HL-60 (cell line): ENCODE measurements at regions not wholly inside any gene's neighbourhood (a gene's known extent, or its start where the extent isn't known, plus 50 kb on each side); places are given as distances from the start of the nearest gene placed in this dataset.

ENCODE experiments used
- DNase-seq, 2 experiments: peaks; one replicate each; pipeline ENCODE4 v3.0.0-alpha.2; 2010 to 2020; ENCODE audit warnings: low read depth in 1 of 2, low spot score in 1 of 2
- H3K27ac ChIP-seq: fragments of 250-450 bp; sonication (Bioruptor Pico); replicated peaks from 2 replicates; pipeline ENCODE4 v1.5.1; 2020; ENCODE audit warnings: mild to moderate bottlenecking, moderate library complexity
- H3K27me3 ChIP-seq: fragments of 250-450 bp; sonication (Bioruptor Pico); 2 replicates; pipeline ENCODE4 v1.5.1; 2021; ENCODE audit warnings: mild to moderate bottlenecking, moderate library complexity; ENCODE audit not compliant: insufficient read depth, poor library complexity, severe bottlenecking
- H3K4me3 ChIP-seq: replicated peaks from 2 replicates; pipeline ENCODE4 v1.5.1; 2011; ENCODE audit warnings: mild to moderate bottlenecking, control low read depth, low read length; ENCODE audit not compliant: insufficient read depth
- CTCF ChIP-seq: IDR thresholded peaks from one replicate; pipeline ENCODE4 v1.5.1; 2011; ENCODE audit warnings: low read length, control low read depth, inconsistent platforms; ENCODE audit not compliant: insufficient read depth
- GABPA ChIP-seq: IDR thresholded peaks from 2 replicates; pipeline ENCODE4 v1.6.1; 2012; ENCODE audit warnings: low read depth
- POLR2AphosphoS5 ChIP-seq: IDR thresholded peaks from 2 replicates; pipeline ENCODE4 v1.6.1; 2012; ENCODE audit warnings: low read depth
- REST ChIP-seq: IDR thresholded peaks from 2 replicates; pipeline ENCODE4 v1.6.1; 2012; ENCODE audit warnings: low read depth; ENCODE audit not compliant: insufficient replicate concordance
- SPI1 ChIP-seq: IDR thresholded peaks from 2 replicates; pipeline ENCODE4 v1.6.1; 2012; ENCODE audit warnings: low read depth, mild to moderate bottlenecking, borderline replicate concordance

DNA sequence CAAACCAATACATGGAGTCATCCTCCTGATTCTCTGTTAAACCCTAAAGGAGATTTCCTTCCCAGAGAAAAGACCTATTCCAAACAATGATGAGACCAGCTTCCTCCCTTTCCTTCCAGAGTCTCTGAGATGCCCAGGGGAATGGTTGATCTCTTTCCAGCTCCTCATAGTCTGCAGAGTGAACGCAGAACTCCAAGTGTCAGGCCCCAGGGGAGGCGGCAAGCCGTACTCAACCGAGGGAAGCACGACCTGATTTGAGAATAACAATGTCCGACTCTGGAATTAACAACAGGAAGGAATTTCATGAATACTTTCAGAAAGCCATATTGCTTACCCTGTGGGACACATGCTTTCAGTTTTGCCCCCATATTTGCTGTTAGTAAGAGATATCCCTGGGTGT is 241.7 kb upstream of the GLI3 start:
- H3K27me3 ChIP-seq: no peaks in the 10 kb centered on the region

GRCh38 chr7:42476255-42476654 is 239.2 kb upstream of the GLI3 start:
- Histone ChIP-seq H3K4me3 (no peak overlapping the region), H3K27me3 (peaks cover 2% of the 10 kb centered on the region), H3K27ac (no peak overlapping the region)
- DNase-seq: no peak
- TF ChIP-seq POLR2AphosphoS5 (no peak), REST (no peak), CTCF (no peak)

More for the DNA sequence above, 241.7 kb upstream of the GLI3 start:
- no peak for DNase-seq
- TF ChIP-seq POLR2AphosphoS5: no peak
- TF ChIP-seq GABPA: no peak
- TF ChIP-seq CTCF: no peak
- TF ChIP-seq REST: no peak
- no peak for TF ChIP-seq SPI1
- H3K27ac ChIP-seq: no peak overlapping the region
- H3K4me3 ChIP-seq: no peak overlapping the region

DNA sequence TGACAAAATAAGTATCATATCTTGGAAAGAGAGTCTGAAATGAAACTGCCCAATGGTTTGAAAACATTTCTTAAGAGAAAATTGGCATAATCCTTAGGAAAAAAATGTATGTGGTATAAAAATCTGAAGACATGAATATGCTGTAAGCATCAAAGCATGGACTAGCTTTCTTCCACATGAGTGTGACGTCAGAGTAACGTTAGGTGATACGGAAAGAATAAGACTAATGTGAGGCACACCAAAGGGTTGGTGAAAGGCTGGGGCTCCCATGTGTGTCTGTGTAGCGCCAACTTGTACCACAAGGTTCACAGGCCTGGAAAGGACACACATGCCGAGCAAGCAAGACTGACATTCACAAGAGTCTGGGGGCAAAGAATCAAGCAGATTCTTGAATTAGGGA is 238.1 kb upstream of the GLI3 start:
- DNase-seq: no peak
- Histone ChIP-seq H3K27me3 (peaks cover 2% of the 10 kb centered on the region), H3K27ac (no peak overlapping the region), H3K4me3 (no peak overlapping the region)
- TF ChIP-seq GABPA: no peak
- TF ChIP-seq POLR2AphosphoS5: no peak
- TF ChIP-seq REST: no peak
- no peak for TF ChIP-seq CTCF
- TF ChIP-seq SPI1: no peak
